Liver (tissue), 3 donors: ENCODE measurements at regions not wholly inside any gene's neighbourhood (a gene's known extent, or its start where the extent isn't known, plus 50 kb on each side); places are given as distances from the start of the nearest gene placed in this dataset.

Experiments used
- HNF4A ChIP-seq, 2 donors: conservative IDR thresholded peaks; 2 replicates each; pipeline ENCODE4 v1.6.1; 2016; ENCODE audit warnings: antibody characterized with exemption in 2 of 2, mild to moderate bottlenecking in 2 of 2
- NR2F2 ChIP-seq: IDR thresholded peaks from 2 replicates; pipeline ENCODE4 v1.6.1; 2016; ENCODE audit warnings: antibody characterized with exemption
- RAD21 ChIP-seq, 2 donors: IDR thresholded peaks; 2 replicates each; pipeline ENCODE4 v1.6.1; 2016; ENCODE audit warnings: antibody characterized with exemption in 2 of 2, mild to moderate bottlenecking in 2 of 2
- TAF1 ChIP-seq: conservative IDR thresholded peaks from 2 replicates; pipeline ENCODE4 v1.6.1; 2016; ENCODE audit warnings: antibody characterized with exemption, mild to moderate bottlenecking
- YY1 ChIP-seq: IDR thresholded peaks from 2 replicates; pipeline ENCODE4 v1.6.1; 2016; ENCODE audit warnings: antibody characterized with exemption, mild to moderate bottlenecking
- TF ChIP-seq, protein P1 (sequence below): fragments of 150-350 bp; IDR thresholded peaks from 2 replicates; pipeline ENCODE4 v1.5.1; 2017; ENCODE audit warnings: improper control_type of control experiment, low read depth, low read length; ENCODE audit not compliant: missing input control
- TF ChIP-seq, protein P2 (sequence below): IDR thresholded peaks from 2 replicates; pipeline ENCODE4 v1.6.1; 2016; ENCODE audit warnings: antibody characterized with exemption
- TF ChIP-seq, protein P3 (sequence below): IDR thresholded peaks from 2 replicates; pipeline ENCODE4 v1.6.1; 2016; ENCODE audit warnings: antibody characterized with exemption
- donor health status: healthy.
- donor health status: healthy.

DNA sequence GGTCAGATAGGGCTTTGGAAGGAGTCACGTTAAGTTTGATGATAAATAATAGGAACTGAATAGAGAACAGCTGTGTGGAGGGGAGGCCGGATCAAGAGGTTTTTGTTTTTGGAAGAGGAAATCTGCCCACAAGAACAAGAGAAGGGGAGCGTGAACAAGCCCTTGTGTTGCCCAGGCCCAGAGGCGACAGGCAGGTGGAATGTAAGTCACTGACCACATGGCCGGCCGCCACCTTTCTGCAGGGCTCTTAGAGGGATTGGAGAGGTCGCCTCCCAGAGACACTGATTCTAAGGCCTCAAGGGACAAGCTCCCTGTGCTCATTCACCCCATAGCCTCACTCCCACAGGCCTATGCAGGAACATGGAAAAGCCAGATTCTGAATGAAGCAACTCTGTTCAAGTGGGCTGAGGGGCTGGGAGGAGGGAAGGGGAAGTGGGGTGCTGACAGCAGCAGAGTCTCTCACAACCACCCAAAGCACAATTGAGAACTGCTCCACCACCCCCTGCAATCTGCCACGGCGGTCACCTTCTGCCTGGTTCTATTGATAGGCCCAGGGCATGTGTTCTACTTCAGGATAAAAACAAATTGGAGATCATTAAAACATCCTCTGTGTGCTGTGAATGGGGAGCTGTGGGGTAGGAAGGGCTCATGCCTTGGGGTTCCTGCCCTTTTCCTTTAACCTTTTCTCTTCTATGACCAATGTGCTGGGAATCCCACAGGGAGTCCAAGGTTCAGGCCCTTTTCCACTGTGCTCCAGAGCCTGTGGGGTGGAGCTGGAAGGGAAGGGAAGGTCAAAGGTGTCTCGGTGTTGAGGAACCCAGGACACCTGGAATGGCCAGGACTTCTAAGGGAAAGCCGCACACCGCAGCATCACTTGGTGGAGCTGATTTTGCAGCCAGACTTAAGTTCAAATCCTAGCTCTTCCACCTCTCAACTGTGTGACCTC lies 63.3 kb upstream of the PARP1 start:
- TF ChIP-seq, protein P1, sequence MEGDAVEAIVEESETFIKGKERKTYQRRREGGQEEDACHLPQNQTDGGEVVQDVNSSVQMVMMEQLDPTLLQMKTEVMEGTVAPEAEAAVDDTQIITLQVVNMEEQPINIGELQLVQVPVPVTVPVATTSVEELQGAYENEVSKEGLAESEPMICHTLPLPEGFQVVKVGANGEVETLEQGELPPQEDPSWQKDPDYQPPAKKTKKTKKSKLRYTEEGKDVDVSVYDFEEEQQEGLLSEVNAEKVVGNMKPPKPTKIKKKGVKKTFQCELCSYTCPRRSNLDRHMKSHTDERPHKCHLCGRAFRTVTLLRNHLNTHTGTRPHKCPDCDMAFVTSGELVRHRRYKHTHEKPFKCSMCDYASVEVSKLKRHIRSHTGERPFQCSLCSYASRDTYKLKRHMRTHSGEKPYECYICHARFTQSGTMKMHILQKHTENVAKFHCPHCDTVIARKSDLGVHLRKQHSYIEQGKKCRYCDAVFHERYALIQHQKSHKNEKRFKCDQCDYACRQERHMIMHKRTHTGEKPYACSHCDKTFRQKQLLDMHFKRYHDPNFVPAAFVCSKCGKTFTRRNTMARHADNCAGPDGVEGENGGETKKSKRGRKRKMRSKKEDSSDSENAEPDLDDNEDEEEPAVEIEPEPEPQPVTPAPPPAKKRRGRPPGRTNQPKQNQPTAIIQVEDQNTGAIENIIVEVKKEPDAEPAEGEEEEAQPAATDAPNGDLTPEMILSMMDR: no peak
- TF ChIP-seq YY1 (no peak), TAF1 (no peak), HNF4A (conservative IDR thresholded peaks at IDR 0.05) (no peak), RAD21 (IDR thresholded peaks at IDR 0.05) (no peak), NR2F2 (no peak)
- TF ChIP-seq, protein P2, sequence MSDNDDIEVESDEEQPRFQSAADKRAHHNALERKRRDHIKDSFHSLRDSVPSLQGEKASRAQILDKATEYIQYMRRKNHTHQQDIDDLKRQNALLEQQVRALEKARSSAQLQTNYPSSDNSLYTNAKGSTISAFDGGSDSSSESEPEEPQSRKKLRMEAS: no peak
- TF ChIP-seq, protein P3, sequence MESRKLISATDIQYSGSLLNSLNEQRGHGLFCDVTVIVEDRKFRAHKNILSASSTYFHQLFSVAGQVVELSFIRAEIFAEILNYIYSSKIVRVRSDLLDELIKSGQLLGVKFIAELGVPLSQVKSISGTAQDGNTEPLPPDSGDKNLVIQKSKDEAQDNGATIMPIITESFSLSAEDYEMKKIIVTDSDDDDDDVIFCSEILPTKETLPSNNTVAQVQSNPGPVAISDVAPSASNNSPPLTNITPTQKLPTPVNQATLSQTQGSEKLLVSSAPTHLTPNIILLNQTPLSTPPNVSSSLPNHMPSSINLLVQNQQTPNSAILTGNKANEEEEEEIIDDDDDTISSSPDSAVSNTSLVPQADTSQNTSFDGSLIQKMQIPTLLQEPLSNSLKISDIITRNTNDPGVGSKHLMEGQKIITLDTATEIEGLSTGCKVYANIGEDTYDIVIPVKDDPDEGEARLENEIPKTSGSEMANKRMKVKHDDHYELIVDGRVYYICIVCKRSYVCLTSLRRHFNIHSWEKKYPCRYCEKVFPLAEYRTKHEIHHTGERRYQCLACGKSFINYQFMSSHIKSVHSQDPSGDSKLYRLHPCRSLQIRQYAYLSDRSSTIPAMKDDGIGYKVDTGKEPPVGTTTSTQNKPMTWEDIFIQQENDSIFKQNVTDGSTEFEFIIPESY: no peak
